Keratinocyte (primary cell): ENCODE measurements at regions not wholly inside any gene's neighbourhood (a gene's known extent, or its start where the extent isn't known, plus 50 kb on each side); places are given as distances from the start of the nearest gene placed in this dataset.

Experiments
- DNase-seq: peaks from one replicate; pipeline ENCODE4 v3.0.0-alpha.2; 2011; ENCODE audit warnings: low read depth, missing footprints, low spot score
- FAIRE-seq: peaks from 2 replicates; lab custom pipeline; 2011; peaks lifted over from hg19 to GRCh38; lab: Jason Lieb, UNC
- H2AFZ ChIP-seq: 2 replicates; pipeline ENCODE4 v1.6.0; 2012; ENCODE audit warnings: low read length, control low read depth, inconsistent platforms; ENCODE audit not compliant: control insufficient read depth
- H3K27ac ChIP-seq: 2 replicates; pipeline ENCODE4 v1.5.1; 2011; ENCODE audit warnings: low read length; ENCODE audit not compliant: control insufficient read depth, insufficient read depth
- H3K27me3 ChIP-seq: 3 replicates; pipeline ENCODE4 v1.6.0; 2011; ENCODE audit warnings: low read length; ENCODE audit not compliant: control insufficient read depth, insufficient read depth; ENCODE audit errors: extremely low read depth
- H3K36me3 ChIP-seq, 2 experiments: 2 replicates in 1 of 2; 3 replicates in 1 of 2; pipeline ENCODE4 v1.5.1; 2011; ENCODE audit warnings: low read length in 2 of 2, mild to moderate bottlenecking in 1 of 2; ENCODE audit not compliant: control insufficient read depth in 2 of 2, insufficient read depth in 2 of 2; ENCODE audit errors: extremely low read depth in 1 of 2
- H3K4me1 ChIP-seq: 3 replicates; pipeline ENCODE4 v1.5.1; 2011; ENCODE audit warnings: low read length; ENCODE audit not compliant: control insufficient read depth, insufficient read depth; ENCODE audit errors: extremely low read depth
- H3K4me2 ChIP-seq: 3 replicates; pipeline ENCODE4 v1.6.0; 2011; ENCODE audit warnings: low read depth, low read length; ENCODE audit not compliant: control insufficient read depth, insufficient read depth; ENCODE audit errors: extremely low read depth
- H3K4me3 ChIP-seq, 3 experiments: fragments of 200-600 bp in 1 of 3; sonication (generic) in 1 of 3; 2 replicates in 2 of 3; 3 replicates in 1 of 3; pipeline ENCODE4 v1.5.1; 2011 to 2016; ENCODE audit warnings: low read length in 3 of 3, mild to moderate bottlenecking in 3 of 3, control low read depth in 2 of 3, inconsistent platforms in 1 of 3, low read depth in 1 of 3, mixed read lengths in 1 of 3, mixed run types in 1 of 3, moderate library complexity in 1 of 3; ENCODE audit not compliant: control insufficient read depth in 2 of 3, insufficient read depth in 2 of 3; ENCODE audit errors: extremely low read depth in 1 of 3
- H3K79me2 ChIP-seq: 2 replicates; pipeline ENCODE4 v1.6.0; 2012; ENCODE audit warnings: low read length; ENCODE audit not compliant: control insufficient read depth, insufficient read depth
- H3K9ac ChIP-seq: 3 replicates; pipeline ENCODE4 v1.6.0; 2011; ENCODE audit warnings: low read length; ENCODE audit not compliant: control insufficient read depth, insufficient read depth; ENCODE audit errors: extremely low read depth
- H3K9me1 ChIP-seq: 3 replicates; pipeline ENCODE4 v1.6.0; 2011; ENCODE audit warnings: low read length; ENCODE audit not compliant: control insufficient read depth, insufficient read depth; ENCODE audit errors: extremely low read depth
- H3K9me3 ChIP-seq: 2 replicates; pipeline ENCODE4 v1.5.1; 2012; ENCODE audit warnings: low read depth, low read length; ENCODE audit not compliant: control insufficient read depth
- H4K20me1 ChIP-seq: 3 replicates; pipeline ENCODE4 v1.6.0; 2011; ENCODE audit warnings: low read length; ENCODE audit not compliant: control insufficient read depth, insufficient read depth; ENCODE audit errors: extremely low read depth
- CTCF ChIP-seq, 3 experiments: IDR thresholded peaks in 1 of 3; conservative IDR thresholded peaks in 1 of 3; optimal IDR thresholded peaks in 1 of 3; 2 replicates in 2 of 3; 3 replicates in 1 of 3; pipeline versions ENCODE3 to v1.5.1; 2011; ENCODE audit warnings: low read length in 3 of 3, mild to moderate bottlenecking in 3 of 3, moderate library complexity in 2 of 3, control low read depth in 1 of 3, inconsistent platforms in 1 of 3; ENCODE audit not compliant: insufficient read depth in 2 of 3; ENCODE audit errors: extremely low read depth in 1 of 3
- EZH2 ChIP-seq: IDR thresholded peaks from one replicate; pipeline ENCODE4 v1.6.1; 2012; ENCODE audit warnings: inconsistent platforms, mild to moderate bottlenecking, low read length, moderate library complexity
- dilution Hi-C: fragments of 300-500 bp; cut with MboI; formaldehyde crosslinking; loops from one replicate; pipeline ENCODE4 v1.7.0; 2020; ENCODE audit warnings: low sequenced_read_pairs; ENCODE audit not compliant: extremely low pct_ligation_motif_present

- H3K79me2 ChIP-seq: no peaks in the 10 kb centered on the region
- DNase-seq (no peak), FAIRE-seq (peak; percentile 32)
- H3K4me3 ChIP-seq: no peak overlapping the region
- H3K9me3 ChIP-seq: no peaks in the 10 kb centered on the region
- H3K4me2 ChIP-seq: peak overlapping the region; percentile 51
- H3K4me1 ChIP-seq: peaks cover 14% of the 10 kb centered on the region
- no peaks in the 10 kb centered on the region for H3K36me3 ChIP-seq
- TF ChIP-seq EZH2 (no peak), CTCF (optimal IDR thresholded peaks at IDR 0.05 in 1 of 3, IDR thresholded peaks at IDR 0.05 in 1 of 3, conservative IDR thresholded peaks at IDR 0.05 in 1 of 3; ENCODE audit: extremely low read depth in 1 of 3, insufficient read depth in 2 of 3, low read length in 3 of 3) (peak; percentile 28 to 53 (median 52))
- H4K20me1 ChIP-seq: no peaks in the 10 kb centered on the region
- H3K27ac ChIP-seq: no peak overlapping the region
- H3K9me1 ChIP-seq: no peaks in the 10 kb centered on the region
- no peak overlapping the region for H3K9ac ChIP-seq
- dilution Hi-C loops: no loop called here
- peak overlapping the region; percentile 26 for H2AFZ ChIP-seq
- no peaks in the 10 kb centered on the region for H3K27me3 ChIP-seq
These were observed 82.2 kb upstream of the SEPTIN5 start for GRCh38 chr22:19631899-19632667.

GRCh38 chr22:19632668-19633148 lies 81.6 kb upstream of the SEPTIN5 start:
- no peak for FAIRE-seq
- H3K27ac ChIP-seq: no peak overlapping the region

More at GRCh38 chr22:19632668-19633148, 81.6 kb upstream of the SEPTIN5 start:
- no peaks in the 10 kb centered on the region for H3K79me2 ChIP-seq
- no peak overlapping the region for H3K4me3 ChIP-seq
- peak overlapping the region; percentile 51 for H3K4me2 ChIP-seq
- peak overlapping the region; percentile 26 for H2AFZ ChIP-seq
- dilution Hi-C loops: no loop called here
- no peaks in the 10 kb centered on the region for H3K27me3 ChIP-seq
- no peak for TF ChIP-seq CTCF (optimal IDR thresholded peaks at IDR 0.05 in 1 of 3, IDR thresholded peaks at IDR 0.05 in 1 of 3, conservative IDR thresholded peaks at IDR 0.05 in 1 of 3; ENCODE audit: extremely low read depth in 1 of 3, insufficient read depth in 2 of 3, low read length in 3 of 3)
- no peak for TF ChIP-seq EZH2
- H3K36me3 ChIP-seq: no peaks in the 10 kb centered on the region
- H3K9ac ChIP-seq: no peak overlapping the region
- peaks cover 14% of the 10 kb centered on the region for H3K4me1 ChIP-seq
- no peaks in the 10 kb centered on the region for H4K20me1 ChIP-seq
- H3K9me1 ChIP-seq: no peaks in the 10 kb centered on the region
- H3K9me3 ChIP-seq: no peaks in the 10 kb centered on the region
- no peak for DNase-seq
